CD4-positive, alpha-beta memory T cell (primary cell): ENCODE measurements at regions not wholly inside any gene's neighbourhood (a gene's known extent, or its start where the extent isn't known, plus 50 kb on each side); places are given as distances from the start of the nearest gene placed in this dataset.

Source experiments
- CTCF ChIA-PET: fragments of 350-600 bp; sonication (Branson Sonifier 250); formaldehyde crosslinking; loops from one replicate; lab custom pipeline; 2021; ENCODE audit warnings: inconsistent platforms; ENCODE audit not compliant: partially characterized antibody; lab: Charles Lee
- POLR2A ChIA-PET: fragments of 350-600 bp; sonication (Branson Sonifier 250); formaldehyde crosslinking; loops from one replicate; lab custom pipeline; 2021; ENCODE audit not compliant: partially characterized antibody; lab: Charles Lee
- DNase-seq, 5 donors: peaks; one replicate each; pipeline versions ENCODE4 v3.0.0 to v3.0.0-alpha.2; 2020 to 2022; ENCODE audit warnings: mixed read lengths in 1 of 5
- H3K27ac ChIP-seq: one replicate; pipeline ENCODE4 v1.7.0; 2013; ENCODE audit warnings: low read depth, low read length
- H3K27me3 ChIP-seq: 2 replicates; pipeline ENCODE4 v1.7.0; 2013; ENCODE audit warnings: mild to moderate bottlenecking, low read length, moderate library complexity; ENCODE audit not compliant: insufficient read depth
- H3K36me3 ChIP-seq: 2 replicates; pipeline ENCODE4 v1.7.0; 2013; ENCODE audit warnings: mild to moderate bottlenecking, low read length, moderate library complexity; ENCODE audit not compliant: insufficient read depth
- H3K4me1 ChIP-seq: 2 replicates; pipeline ENCODE4 v1.7.0; 2013; ENCODE audit warnings: mild to moderate bottlenecking, low read length, moderate library complexity; ENCODE audit not compliant: insufficient read depth
- H3K4me3 ChIP-seq, 2 donors: one replicate each; pipeline ENCODE4 v1.7.0; 2013; ENCODE audit warnings: low read length in 2 of 2, mild to moderate bottlenecking in 1 of 2
- H3K9me3 ChIP-seq, 2 donors: one replicate each; pipeline ENCODE4 v1.7.0; 2013; ENCODE audit warnings: low read length in 2 of 2, control low read depth in 1 of 2; ENCODE audit not compliant: control insufficient read depth in 1 of 2
- H3K27ac Mint-ChIP-seq, 7 donors: one replicate each; pipeline ENCODE4 v1.8.0; 2020 to 2021; ENCODE audit warnings: mixed read lengths in 7 of 7, mild to moderate bottlenecking in 6 of 7, inconsistent platforms in 3 of 7, moderate library complexity in 3 of 7
- H3K27me3 Mint-ChIP-seq, 2 donors: one replicate each; pipeline ENCODE4 v1.8.0; 2020 to 2021; ENCODE audit warnings: mixed read lengths in 2 of 2
- H3K36me3 Mint-ChIP-seq, 2 donors: one replicate each; pipeline ENCODE4 v1.8.0; 2020 to 2021; ENCODE audit warnings: mixed read lengths in 2 of 2, inconsistent platforms in 1 of 2, mild to moderate bottlenecking in 1 of 2
- H3K4me1 Mint-ChIP-seq, 4 donors: one replicate each; pipeline ENCODE4 v1.8.0; 2020 to 2021; ENCODE audit warnings: mixed read lengths in 4 of 4, mild to moderate bottlenecking in 1 of 4
- H3K4me3 Mint-ChIP-seq, 8 donors: one replicate each; pipeline ENCODE4 v1.8.0; 2020 to 2021; ENCODE audit warnings: mixed read lengths in 8 of 8, mild to moderate bottlenecking in 7 of 8, moderate library complexity in 6 of 8, inconsistent platforms in 3 of 8
- H3K9me3 Mint-ChIP-seq, 8 donors: one replicate each; pipeline ENCODE4 v1.8.0; 2020 to 2021; ENCODE audit warnings: mixed read lengths in 8 of 8, mild to moderate bottlenecking in 5 of 8, inconsistent platforms in 3 of 8, moderate library complexity in 1 of 8
- intact Hi-C: fragments of 100-400 bp; cut with micrococcal nuclease; formaldehyde crosslinking; loops from one replicate; pipeline ENCODE4 v1.15.1; 2023

DNA sequence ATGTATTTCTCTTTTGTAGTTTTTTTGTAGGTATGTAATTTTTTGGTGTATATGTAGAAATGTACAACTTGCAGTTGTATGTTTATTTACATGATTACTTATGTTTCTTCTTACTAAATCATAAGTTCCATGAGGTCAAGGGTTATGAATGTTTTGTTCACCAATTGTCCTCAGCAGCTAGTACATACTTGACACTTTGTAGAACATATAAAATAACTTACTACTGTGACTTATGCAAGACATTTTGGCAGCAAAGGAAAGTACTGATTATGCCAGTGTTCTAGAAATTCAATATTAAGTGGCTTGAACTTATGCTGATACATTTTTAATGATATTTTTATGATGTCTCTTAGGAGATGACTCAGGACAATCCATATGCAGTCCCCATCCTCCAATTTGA is 209.6 kb downstream of the DKK1 start:
- no peaks in the 10 kb centered on the region for H3K27me3 ChIP-seq
- no peaks in the 10 kb centered on the region for H3K4me1 Mint-ChIP-seq

DNA sequence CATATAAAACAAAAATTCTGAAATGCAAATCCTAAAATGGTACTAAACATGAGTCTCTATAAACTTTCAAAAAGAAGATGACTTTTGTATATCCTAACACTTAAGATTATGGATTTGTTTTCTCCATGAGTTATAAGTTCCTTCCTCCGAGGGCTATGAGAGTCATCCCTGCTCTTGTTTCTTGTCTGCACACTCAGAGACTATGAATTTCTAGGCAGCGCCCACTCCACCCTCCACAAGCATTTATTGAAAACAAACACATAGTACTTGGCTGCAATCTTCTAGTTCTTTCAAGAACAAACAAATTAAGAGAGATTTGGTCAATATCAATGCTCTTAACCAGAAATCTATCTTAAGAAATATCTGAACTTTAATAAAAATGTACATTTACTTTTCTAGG is 211.7 kb downstream of the DKK1 start:
- H3K4me1 Mint-ChIP-seq = no peaks in the 10 kb centered on the region
- Histone ChIP-seq H3K27ac (no peak overlapping the region), H3K4me1 (no peaks in the 10 kb centered on the region), H3K9me3 (no peaks in the 10 kb centered on the region), H3K27me3 (no peaks in the 10 kb centered on the region), H3K36me3 (no peaks in the 10 kb centered on the region), H3K4me3 (no peak overlapping the region)
- no peak overlapping the region for H3K4me3 Mint-ChIP-seq
- no peak overlapping the region for H3K27ac Mint-ChIP-seq
- no peaks in the 10 kb centered on the region for H3K36me3 Mint-ChIP-seq
- intact Hi-C loops = no loop called here
- DNase-seq = no peak
- POLR2A ChIA-PET = no interaction called here
- H3K27me3 Mint-ChIP-seq = no peaks in the 10 kb centered on the region
- peaks cover 2 to 21% (median 11%) of the 10 kb centered on the region in 8 donors for H3K9me3 Mint-ChIP-seq
- CTCF ChIA-PET = no interaction called here

More for the DNA sequence above, 209.6 kb downstream of the DKK1 start:
- CTCF ChIA-PET = no interaction called here
- H3K27ac ChIP-seq = no peak overlapping the region
- intact Hi-C loops = no loop called here
- Mint-ChIP-seq H3K36me3 (no peaks in the 10 kb centered on the region), H3K9me3 (peaks cover 0 to 17% (median 10%) of the 10 kb centered on the region in 8 donors), H3K27ac (no peak overlapping the region), H3K27me3 (no peaks in the 10 kb centered on the region), H3K4me3 (no peak overlapping the region)
- DNase-seq = no peak
- H3K9me3 ChIP-seq = no peaks in the 10 kb centered on the region
- POLR2A ChIA-PET = no interaction called here
- no peaks in the 10 kb centered on the region for H3K36me3 ChIP-seq
- no peak overlapping the region for H3K4me3 ChIP-seq
- no peaks in the 10 kb centered on the region for H3K4me1 ChIP-seq

GRCh38 chr10:52526251-52526823 is 212.3 kb downstream of the DKK1 start:
- intact Hi-C loops = no loop called here
- H3K36me3 ChIP-seq = no peaks in the 10 kb centered on the region
- Mint-ChIP-seq H3K9me3 (peaks cover 2 to 18% (median 10%) of the 10 kb centered on the region in 8 donors), H3K36me3 (no peaks in the 10 kb centered on the region), H3K4me3 (no peak overlapping the region), H3K27ac (no peak overlapping the region), H3K4me1 (no peaks in the 10 kb centered on the region), H3K27me3 (no peaks in the 10 kb centered on the region)
- no peak for DNase-seq
- no peaks in the 10 kb centered on the region for H3K27me3 ChIP-seq
- no peaks in the 10 kb centered on the region for H3K9me3 ChIP-seq
- H3K4me3 ChIP-seq = no peak overlapping the region
- H3K4me1 ChIP-seq = no peaks in the 10 kb centered on the region
- ChIA-PET CTCF (no interaction called here), POLR2A (no interaction called here)
- no peak overlapping the region for H3K27ac ChIP-seq

DNA sequence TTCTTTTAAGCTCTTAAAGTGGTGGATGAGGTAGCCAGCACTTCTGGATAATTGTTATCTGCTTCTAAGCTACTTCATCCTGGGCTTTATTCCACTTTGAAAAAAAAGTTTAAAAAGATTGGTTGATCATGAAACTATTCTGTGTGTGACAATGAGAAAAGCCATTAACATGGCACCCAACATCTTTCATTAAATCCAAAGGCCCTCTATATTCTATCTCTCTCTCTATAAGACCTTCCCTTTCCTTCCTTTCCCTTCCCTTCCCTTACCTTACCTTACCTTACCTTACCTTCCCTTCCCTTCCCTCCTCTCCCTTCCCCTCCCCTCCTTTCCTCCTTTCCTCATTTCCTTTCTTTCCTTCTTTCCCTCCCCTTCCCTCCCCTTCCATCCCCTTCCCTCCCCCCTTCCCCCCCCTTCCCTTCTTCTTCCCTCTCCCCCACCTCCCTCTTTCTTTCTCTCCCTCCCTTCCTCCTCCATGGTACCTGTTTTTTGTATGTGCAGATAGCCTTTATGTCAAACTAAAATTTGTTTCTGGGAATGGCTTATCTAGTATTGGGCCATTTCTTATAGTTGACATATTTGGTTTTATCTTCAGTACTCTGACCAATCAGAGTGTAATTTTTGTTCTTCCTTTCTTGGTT is 218.7 kb downstream of the DKK1 start:
- Histone ChIP-seq H3K36me3 (no peaks in the 10 kb centered on the region), H3K4me1 (no peaks in the 10 kb centered on the region), H3K27ac (no peak overlapping the region), H3K27me3 (no peaks in the 10 kb centered on the region), H3K9me3 (no peaks in the 10 kb centered on the region), H3K4me3 (no peak overlapping the region)
- Mint-ChIP-seq H3K27me3 (no peaks in the 10 kb centered on the region), H3K36me3 (no peaks in the 10 kb centered on the region), H3K9me3 (peaks cover 2 to 13% (median 7%) of the 10 kb centered on the region in 8 donors), H3K4me1 (no peaks in the 10 kb centered on the region), H3K27ac (no peak overlapping the region), H3K4me3 (no peak overlapping the region)
- intact Hi-C loops = no loop called here
- ChIA-PET CTCF (no interaction called here), POLR2A (no interaction called here)
- no peak for DNase-seq

DNA sequence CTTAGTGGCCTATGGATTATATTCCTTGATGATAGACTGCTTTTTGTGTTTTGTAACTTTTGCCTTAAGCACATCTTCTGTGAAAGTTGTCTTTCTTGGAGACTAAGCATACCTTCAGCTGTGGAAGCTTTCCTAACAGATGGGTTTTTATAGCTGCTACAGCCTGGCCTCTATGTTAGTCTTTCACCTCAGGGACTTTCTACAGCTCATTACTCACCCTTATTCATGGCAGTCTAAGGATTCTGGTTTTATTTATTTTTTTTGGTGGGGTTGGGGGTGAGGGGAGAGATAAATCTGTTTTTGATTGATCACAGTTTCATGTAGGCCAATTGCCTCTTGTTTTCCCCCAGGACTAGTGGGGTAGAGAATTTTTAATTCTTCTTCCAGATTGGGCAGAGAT is 219.9 kb downstream of the DKK1 start:
- DNase-seq = no peak
- ChIA-PET CTCF (no interaction called here), POLR2A (no interaction called here)
- intact Hi-C loops = no loop called here
- Histone ChIP-seq H3K9me3 (no peaks in the 10 kb centered on the region), H3K27ac (no peak overlapping the region), H3K4me1 (no peaks in the 10 kb centered on the region), H3K4me3 (no peak overlapping the region), H3K36me3 (no peaks in the 10 kb centered on the region), H3K27me3 (no peaks in the 10 kb centered on the region)
- H3K4me3 Mint-ChIP-seq = no peak overlapping the region
- no peaks in the 10 kb centered on the region for H3K4me1 Mint-ChIP-seq
- H3K27me3 Mint-ChIP-seq = no peaks in the 10 kb centered on the region
- H3K9me3 Mint-ChIP-seq = peaks cover 6 to 18% (median 7%) of the 10 kb centered on the region in 8 donors
- no peaks in the 10 kb centered on the region for H3K36me3 Mint-ChIP-seq
- H3K27ac Mint-ChIP-seq = no peak overlapping the region

GRCh38 chr10:52539463-52539862 is 225.4 kb downstream of the DKK1 start:
- no peak overlapping the region for H3K4me3 Mint-ChIP-seq
- DNase-seq = no peak
- CTCF ChIA-PET = no interaction called here
- H3K27ac Mint-ChIP-seq = no peak overlapping the region
- Histone ChIP-seq H3K4me1 (no peaks in the 10 kb centered on the region), H3K27ac (no peak overlapping the region), H3K9me3 (no peaks in the 10 kb centered on the region), H3K36me3 (no peaks in the 10 kb centered on the region), H3K27me3 (no peaks in the 10 kb centered on the region), H3K4me3 (no peak overlapping the region)
- no peaks in the 10 kb centered on the region for H3K27me3 Mint-ChIP-seq
- H3K9me3 Mint-ChIP-seq = peaks cover 2 to 19% (median 8%) of the 10 kb centered on the region in 8 donors
- no peaks in the 10 kb centered on the region for H3K36me3 Mint-ChIP-seq
- intact Hi-C loops = no loop called here
- H3K4me1 Mint-ChIP-seq = no peaks in the 10 kb centered on the region
- POLR2A ChIA-PET = no interaction called here

GRCh38 chr10:52540479-52540984 is 226.5 kb downstream of the DKK1 start:
- Histone ChIP-seq H3K36me3 (no peaks in the 10 kb centered on the region), H3K4me1 (no peaks in the 10 kb centered on the region), H3K27ac (no peak overlapping the region), H3K27me3 (no peaks in the 10 kb centered on the region), H3K9me3 (no peaks in the 10 kb centered on the region), H3K4me3 (no peak overlapping the region)
- H3K4me1 Mint-ChIP-seq = no peaks in the 10 kb centered on the region
- H3K4me3 Mint-ChIP-seq = no peak overlapping the region
- no peaks in the 10 kb centered on the region for H3K27me3 Mint-ChIP-seq
- CTCF ChIA-PET = no interaction called here
- peaks cover 2 to 19% (median 10%) of the 10 kb centered on the region in 8 donors for H3K9me3 Mint-ChIP-seq
- intact Hi-C loops = no loop called here
- POLR2A ChIA-PET = no interaction called here
- no peak for DNase-seq
- no peak overlapping the region for H3K27ac Mint-ChIP-seq
- no peaks in the 10 kb centered on the region for H3K36me3 Mint-ChIP-seq
